Ectodermal cell (in vitro differentiated cells): ENCODE measurements at regions not wholly inside any gene's neighbourhood (a gene's known extent, or its start where the extent isn't known, plus 50 kb on each side); places are given as distances from the start of the nearest gene placed in this dataset.

Experiments
- H3K27ac ChIP-seq: 2 replicates; pipeline ENCODE4 v1.7.0; 2013; ENCODE audit warnings: mild to moderate bottlenecking, low read depth, low read length; ENCODE audit not compliant: insufficient read depth, poor library complexity, severe bottlenecking
- H3K27me3 ChIP-seq: 2 replicates; pipeline ENCODE4 v1.7.0; 2013; ENCODE audit warnings: mild to moderate bottlenecking, low read length; ENCODE audit not compliant: insufficient read depth, control insufficient read depth, poor library complexity, severe bottlenecking
- H3K36me3 ChIP-seq: one replicate; pipeline ENCODE4 v1.7.0; 2013; ENCODE audit warnings: low read length; ENCODE audit not compliant: control insufficient read depth, insufficient read depth
- H3K4me1 ChIP-seq: one replicate; pipeline ENCODE4 v1.7.0; 2013; ENCODE audit warnings: low read length; ENCODE audit not compliant: control insufficient read depth, insufficient read depth
- H3K4me3 ChIP-seq: 2 replicates; pipeline ENCODE4 v1.7.0; 2013; ENCODE audit warnings: low read depth, low read length, control low read depth; ENCODE audit not compliant: insufficient read depth
- H3K9me3 ChIP-seq: 2 replicates; pipeline ENCODE4 v1.7.0; 2013; ENCODE audit warnings: mild to moderate bottlenecking, low read length, moderate library complexity; ENCODE audit not compliant: control insufficient read depth
- WGBS, 2 experiments: methylation state at CpG; one replicate each; pipeline ENCODE4 v1.1.7; 2013; ENCODE audit warnings: missing lambda C conversion rate in 2 of 2; 5-methylcytosine and 5-hydroxymethylcytosine counted together

GRCh38 chr2:228378696-228379425, 197.4 kb upstream of the SPHKAP start:
- Histone ChIP-seq H3K9me3 (no peaks in the 10 kb centered on the region), H3K36me3 (no peaks in the 10 kb centered on the region), H3K4me3 (no peak overlapping the region), H3K27ac (no peak overlapping the region), H3K4me1 (no peaks in the 10 kb centered on the region), H3K27me3 (no peaks in the 10 kb centered on the region)
- WGBS, 2 experiments, result 93 to 94% methylated on average over 3 of the region's 3 CpGs

DNA sequence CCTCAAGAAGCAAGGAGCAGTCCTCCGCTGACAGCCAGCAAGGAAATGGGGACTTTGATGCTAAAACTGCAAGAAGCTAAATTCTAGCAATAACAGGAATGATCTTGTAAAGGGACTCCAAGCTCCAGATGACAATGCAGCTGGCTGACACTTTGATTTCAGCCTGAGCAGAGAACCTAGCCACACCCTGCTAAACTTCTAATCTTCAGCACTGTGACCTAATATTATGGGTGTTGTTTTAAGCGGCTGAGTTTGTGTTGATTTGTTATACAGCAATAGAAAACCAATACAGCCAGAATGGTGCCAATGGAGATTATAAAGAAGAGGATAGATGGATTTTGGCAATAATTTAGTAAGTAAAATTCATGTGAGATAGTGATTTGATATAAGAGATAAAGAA, 196.7 kb upstream of the SPHKAP start:
- WGBS, 2 experiments, result 89 to 97% methylated on average over 2 of the region's 2 CpGs

DNA sequence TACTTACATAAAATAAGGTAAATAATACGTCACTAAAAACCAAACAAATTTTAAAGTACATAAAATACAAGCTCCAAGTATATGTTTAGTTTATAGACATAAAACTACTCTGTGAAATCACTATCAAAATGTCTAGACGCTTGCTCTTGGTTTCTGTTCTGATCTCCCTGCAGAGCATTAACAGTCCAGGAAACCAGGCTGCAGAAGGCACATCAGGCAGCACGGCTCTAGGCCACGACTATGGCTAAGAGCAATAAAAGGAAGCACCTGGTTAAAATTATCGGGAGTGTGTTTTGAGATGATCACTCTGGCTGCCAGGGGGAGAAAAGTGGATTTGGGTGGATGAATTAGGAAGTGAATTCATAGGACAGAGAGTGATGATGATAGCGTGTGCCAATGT, 196.0 kb upstream of the SPHKAP start:
- no peaks in the 10 kb centered on the region for H3K4me1 ChIP-seq
- 95 to 96% methylated on average over 5 of the region's 6 CpGs for WGBS, 2 experiments
- no peaks in the 10 kb centered on the region for H3K27me3 ChIP-seq
- no peak overlapping the region for H3K27ac ChIP-seq
- H3K36me3 ChIP-seq, result no peaks in the 10 kb centered on the region
- no peaks in the 10 kb centered on the region for H3K9me3 ChIP-seq
- H3K4me3 ChIP-seq, result no peak overlapping the region

More for the DNA sequence above, 196.7 kb upstream of the SPHKAP start:
- Histone ChIP-seq H3K27me3 (no peaks in the 10 kb centered on the region), H3K4me1 (no peaks in the 10 kb centered on the region), H3K36me3 (no peaks in the 10 kb centered on the region), H3K4me3 (no peak overlapping the region), H3K27ac (no peak overlapping the region), H3K9me3 (no peaks in the 10 kb centered on the region)

- WGBS, 2 experiments, result 90 to 92% methylated on average over 3 of the region's 3 CpGs
- H3K4me3 ChIP-seq, result no peak overlapping the region
- H3K27me3 ChIP-seq, result no peaks in the 10 kb centered on the region
- no peaks in the 10 kb centered on the region for H3K9me3 ChIP-seq
- H3K36me3 ChIP-seq, result no peaks in the 10 kb centered on the region
- no peaks in the 10 kb centered on the region for H3K4me1 ChIP-seq
- H3K27ac ChIP-seq, result no peak overlapping the region
These were observed 193.3 kb upstream of the SPHKAP start for GRCh38 chr2:228374741-228375140.

GRCh38 chr2:228373191-228373590, 191.7 kb upstream of the SPHKAP start:
- H3K36me3 ChIP-seq, result no peaks in the 10 kb centered on the region
- no peak overlapping the region for H3K4me3 ChIP-seq
- WGBS, 2 experiments, result 99 to 100% methylated on average over 1 to 2 of the region's 2 CpGs
- no peaks in the 10 kb centered on the region for H3K27me3 ChIP-seq
- H3K9me3 ChIP-seq, result no peaks in the 10 kb centered on the region
- H3K4me1 ChIP-seq, result no peaks in the 10 kb centered on the region
- H3K27ac ChIP-seq, result no peak overlapping the region

- no peaks in the 10 kb centered on the region for H3K9me3 ChIP-seq
- H3K4me1 ChIP-seq, result no peaks in the 10 kb centered on the region
- H3K36me3 ChIP-seq, result no peaks in the 10 kb centered on the region
- H3K4me3 ChIP-seq, result no peak overlapping the region
- no peaks in the 10 kb centered on the region for H3K27me3 ChIP-seq
- WGBS, 2 experiments, result 97 to 99% methylated on average over 2 of the region's 2 CpGs
- no peak overlapping the region for H3K27ac ChIP-seq
These were observed 190.7 kb upstream of the SPHKAP start for GRCh38 chr2:228372212-228372611.

DNA sequence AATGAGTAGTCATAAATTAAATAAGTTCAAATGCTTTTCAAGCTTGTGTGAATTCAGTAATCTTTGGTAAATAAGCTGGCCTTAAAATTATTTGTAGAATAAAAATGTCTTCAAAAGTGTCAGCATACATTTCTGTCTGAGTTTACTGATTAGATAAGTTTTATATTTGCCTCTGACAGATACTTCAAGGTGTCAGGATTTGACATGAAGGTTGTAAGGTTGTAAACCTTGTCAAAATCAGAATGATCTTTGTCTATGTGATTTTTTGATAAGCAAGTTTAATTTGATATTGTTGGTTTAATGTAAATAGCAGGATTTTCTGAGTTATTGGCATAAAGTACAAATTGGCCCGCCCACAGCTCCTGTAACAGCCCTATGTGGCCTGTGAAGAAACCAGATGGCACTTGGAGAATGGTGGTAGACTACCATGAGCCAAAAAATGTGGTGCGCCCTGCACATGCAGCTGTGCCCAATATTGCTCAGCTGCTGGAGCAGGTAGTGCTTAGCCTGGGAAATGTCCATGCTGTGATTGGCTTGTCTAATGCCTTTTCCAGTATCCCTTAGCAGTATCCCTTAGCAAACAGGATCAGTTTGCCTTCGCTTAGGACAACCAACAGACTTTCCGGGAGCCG, 188.0 kb upstream of the SPHKAP start:
- Histone ChIP-seq H3K36me3 (no peaks in the 10 kb centered on the region), H3K27ac (no peak overlapping the region), H3K9me3 (no peaks in the 10 kb centered on the region), H3K4me1 (no peaks in the 10 kb centered on the region), H3K4me3 (no peak overlapping the region), H3K27me3 (no peaks in the 10 kb centered on the region)
- WGBS, 2 experiments, result 91 to 95% methylated on average over 2 to 5 of the region's 5 CpGs

- no peak overlapping the region for H3K27ac ChIP-seq
- 100% methylated on average over 2 of the region's 2 CpGs for WGBS, 2 experiments
- no peaks in the 10 kb centered on the region for H3K9me3 ChIP-seq
- H3K36me3 ChIP-seq, result no peaks in the 10 kb centered on the region
- H3K27me3 ChIP-seq, result no peaks in the 10 kb centered on the region
- H3K4me3 ChIP-seq, result no peak overlapping the region
- H3K4me1 ChIP-seq, result no peaks in the 10 kb centered on the region
These were observed 185.9 kb upstream of the SPHKAP start for GRCh38 chr2:228367356-228367755.

DNA sequence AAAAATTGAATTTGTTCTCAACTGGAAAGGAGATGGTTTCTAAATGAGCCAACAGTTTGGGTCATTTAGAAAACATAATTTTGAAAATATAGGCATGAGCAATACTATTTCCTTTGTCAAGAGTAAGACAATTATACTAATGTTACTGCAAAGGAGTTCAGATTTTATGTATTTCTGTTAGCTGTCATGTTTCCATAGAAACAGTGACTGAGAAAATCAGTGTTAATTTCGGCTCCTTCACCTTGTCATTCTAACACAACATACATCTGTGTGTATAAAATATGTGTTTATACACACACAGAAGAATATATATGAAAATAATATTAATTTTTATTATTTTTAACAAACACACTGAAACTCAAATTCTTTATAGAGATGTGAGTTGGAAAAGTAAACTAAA, 178.0 kb upstream of the SPHKAP start:
- H3K27me3 ChIP-seq, result no peaks in the 10 kb centered on the region
- WGBS, 2 experiments, result no CpG with 5 or more reads among the region's 1 CpG
- H3K27ac ChIP-seq, result no peak overlapping the region
- H3K4me3 ChIP-seq, result no peak overlapping the region
- H3K4me1 ChIP-seq, result no peaks in the 10 kb centered on the region
- H3K9me3 ChIP-seq, result no peaks in the 10 kb centered on the region
- no peaks in the 10 kb centered on the region for H3K36me3 ChIP-seq

DNA sequence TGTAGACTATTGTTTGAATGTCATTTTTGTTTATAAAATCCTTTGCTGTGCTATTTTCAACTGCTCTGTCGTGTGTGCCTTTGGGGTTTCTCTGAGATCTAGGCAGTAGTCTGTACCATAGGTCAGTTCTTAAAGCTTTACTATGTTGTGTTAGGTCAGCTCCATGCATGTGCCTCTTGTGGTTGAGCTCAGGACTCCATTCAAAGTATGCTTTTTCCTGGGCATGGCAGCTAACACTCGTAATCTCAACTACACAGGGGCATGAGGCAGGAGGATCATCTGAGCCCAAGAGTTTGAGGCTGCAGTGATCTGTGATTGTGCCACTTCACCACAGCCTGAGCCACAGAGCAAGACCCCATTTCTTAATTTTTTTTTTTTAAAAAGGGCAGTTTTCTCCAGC, 174.4 kb upstream of the SPHKAP start:
- H3K27ac ChIP-seq, result no peak overlapping the region
- H3K4me1 ChIP-seq, result no peaks in the 10 kb centered on the region
- H3K4me3 ChIP-seq, result no peak overlapping the region
- no peaks in the 10 kb centered on the region for H3K27me3 ChIP-seq
- no peaks in the 10 kb centered on the region for H3K9me3 ChIP-seq
- no peaks in the 10 kb centered on the region for H3K36me3 ChIP-seq
- WGBS, 2 experiments, result 89 to 90% methylated on average over 2 of the region's 2 CpGs
